GM18861 (cell line): ENCODE measurements at regions not wholly inside any gene's neighbourhood (a gene's known extent, or its start where the extent isn't known, plus 50 kb on each side); places are given as distances from the start of the nearest gene placed in this dataset.

Experiments
- ATAC-seq: cut with Tn5 transposase; IDR thresholded peaks from one replicate; pipeline ENCODE4 v1.9.1; 2021; ENCODE audit not compliant: unreplicated experiment

DNA sequence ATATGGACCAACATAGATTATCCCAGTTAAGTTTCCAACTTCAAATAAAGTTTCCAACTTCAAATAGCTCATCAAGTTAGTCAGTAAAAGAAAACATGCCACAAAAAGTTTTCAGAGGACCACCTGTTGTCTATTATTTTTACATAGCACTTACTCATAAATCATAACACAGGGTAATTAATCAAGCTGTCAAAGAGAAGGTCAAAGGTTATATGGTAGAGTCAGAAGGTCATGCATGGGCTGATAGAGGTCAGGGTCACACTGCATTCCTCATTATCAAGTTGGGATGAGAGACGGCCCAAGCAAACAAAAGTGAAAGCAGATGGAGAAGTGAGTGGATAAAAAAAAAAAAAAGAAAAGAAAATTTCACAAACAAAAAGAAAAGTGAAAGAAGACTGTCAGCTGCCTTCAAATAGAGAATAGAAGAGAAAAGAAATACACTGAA, 145.5 kb upstream of the POU5F2 start:
- no peak for ATAC-seq

GRCh38 chr5:93886098-93886806, 144.9 kb upstream of the POU5F2 start:
- ATAC-seq: no peak

- no peak for ATAC-seq
Measured at GRCh38 chr5:93884254-93884653, 142.9 kb upstream of the POU5F2 start.

DNA sequence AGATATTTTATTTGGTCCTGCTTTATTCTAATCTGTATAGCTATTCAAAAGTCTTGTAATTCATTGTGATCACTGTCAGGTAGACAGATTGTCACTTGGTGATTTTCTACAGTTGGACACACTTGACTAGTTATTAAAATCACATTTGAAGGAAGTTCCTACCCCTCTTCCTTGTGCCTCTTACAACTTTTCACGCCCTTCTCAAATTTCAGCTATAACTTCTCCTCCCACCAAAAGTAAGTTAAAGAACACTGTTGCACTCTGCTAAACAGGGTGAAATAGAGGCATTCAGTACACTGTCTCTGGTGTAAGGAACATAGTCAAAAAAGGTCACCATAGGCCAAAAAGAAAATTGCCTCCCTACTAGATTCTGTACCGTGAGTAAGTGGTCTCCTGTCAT, 142.1 kb upstream of the POU5F2 start:
- no peak for ATAC-seq

- ATAC-seq: no peak
Measured at GRCh38 chr5:93875693-93876092, 134.3 kb upstream of the POU5F2 start.

GRCh38 chr5:93874491-93874890, 133.1 kb upstream of the POU5F2 start:
- peak; percentile 53 for ATAC-seq

DNA sequence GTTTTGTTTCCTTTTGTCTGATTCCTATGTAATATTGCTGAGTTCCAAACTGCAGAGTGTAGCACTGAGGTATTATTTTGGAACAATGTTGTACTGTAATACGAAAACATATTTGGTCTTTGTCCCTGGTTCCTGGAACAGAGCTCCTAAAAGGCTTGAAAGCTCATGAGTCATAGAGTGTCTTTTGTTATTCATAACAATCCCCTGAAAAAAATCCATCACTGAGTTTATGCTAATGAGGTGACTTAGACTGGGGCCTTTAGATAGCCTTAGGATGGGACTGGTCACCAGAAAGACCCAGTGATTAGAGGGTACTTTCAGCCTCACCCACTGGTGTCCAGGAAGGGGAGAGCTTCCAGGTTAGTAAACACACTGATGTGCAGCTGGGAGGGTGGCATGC, 132.7 kb upstream of the POU5F2 start:
- ATAC-seq: peak; percentile 74

GRCh38 chr5:93873211-93873736, 131.9 kb upstream of the POU5F2 start:
- ATAC-seq: no peak

DNA sequence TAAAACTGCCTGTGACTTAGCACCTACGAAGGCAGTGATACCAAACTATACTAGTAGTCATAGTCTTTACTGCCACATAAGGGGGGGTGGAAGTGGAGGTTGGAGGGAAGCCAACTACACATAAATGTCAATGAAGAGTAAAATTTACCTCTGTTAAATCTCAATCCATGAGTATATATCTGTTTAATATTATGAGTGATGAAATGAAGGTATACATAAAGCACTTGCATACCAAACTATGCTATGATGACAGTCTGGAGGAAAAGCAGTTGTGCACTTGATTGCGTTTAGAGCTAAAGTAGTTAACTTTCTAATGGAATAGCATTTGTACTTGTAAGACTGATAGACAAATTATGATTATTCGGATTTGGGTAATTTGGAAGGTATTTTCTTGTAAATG, 129.2 kb upstream of the POU5F2 start:
- no peak for ATAC-seq

DNA sequence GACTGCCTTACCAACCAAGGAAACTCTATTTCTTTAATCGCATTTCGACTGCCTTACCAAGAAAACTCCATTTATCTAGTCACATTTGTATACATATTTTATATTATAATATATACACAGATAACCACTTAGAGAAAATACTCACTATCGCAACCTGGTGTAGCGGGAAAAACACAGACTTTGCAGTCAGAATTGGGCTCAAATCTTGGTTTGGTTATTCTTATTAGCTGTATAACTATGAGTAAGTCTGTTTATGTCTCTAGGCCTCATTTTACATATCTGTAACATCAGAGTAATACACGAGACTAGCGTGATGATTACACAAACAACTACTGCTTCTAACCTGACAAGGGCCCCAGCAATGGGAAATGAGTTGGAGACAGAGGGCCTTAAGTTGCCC, 127.5 kb upstream of the POU5F2 start:
- ATAC-seq: no peak

DNA sequence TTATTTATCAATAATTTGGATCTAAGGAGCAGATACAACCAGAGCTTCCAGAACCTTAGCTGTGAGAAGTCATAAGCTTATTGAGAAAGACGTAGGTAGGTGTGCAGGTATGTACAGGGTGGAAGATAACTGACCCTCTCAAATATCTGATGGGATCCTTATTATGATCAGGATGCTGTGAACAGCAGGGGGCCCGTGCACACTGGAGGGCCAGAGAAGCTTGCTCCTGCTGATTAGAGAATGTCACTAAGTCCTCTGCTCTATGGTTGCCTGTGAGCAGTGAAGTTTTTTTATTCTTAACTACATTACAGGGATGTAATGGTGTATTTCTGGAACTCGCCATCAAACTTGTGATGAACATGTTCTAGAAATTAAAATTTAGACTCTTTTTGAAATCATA, 108.9 kb upstream of the POU5F2 start:
- no peak for ATAC-seq

- no peak for ATAC-seq
Measured at GRCh38 chr5:93845376-93845775, 104.0 kb upstream of the POU5F2 start.

- ATAC-seq: no peak
Measured at GRCh38 chr5:93831449-93831848, 90.0 kb upstream of the POU5F2 start.

- ATAC-seq: no peak
Measured at GRCh38 chr5:93830893-93831292, 89.5 kb upstream of the POU5F2 start.

DNA sequence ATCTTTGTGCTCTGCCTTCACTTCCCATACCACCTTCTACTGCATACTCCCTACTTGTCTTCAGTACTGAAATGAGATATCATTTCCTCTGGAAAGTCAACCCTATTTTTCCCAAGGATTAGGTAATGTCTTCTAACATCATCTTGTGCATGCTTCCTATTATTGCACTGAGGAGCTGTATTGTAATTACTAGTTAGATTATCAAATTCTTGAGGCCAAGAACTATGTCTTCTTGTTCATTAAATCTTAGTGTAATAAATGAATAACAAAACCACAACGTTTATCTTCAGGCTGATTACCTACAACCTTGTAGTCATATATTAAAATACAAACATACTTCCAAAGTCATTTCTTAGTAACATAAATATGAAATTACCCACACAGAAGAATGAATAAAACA, 87.9 kb upstream of the POU5F2 start:
- ATAC-seq: no peak

- no peak for ATAC-seq
Measured at GRCh38 chr5:93821891-93822415, 80.6 kb upstream of the POU5F2 start.

- no peak for ATAC-seq
Measured at GRCh38 chr5:93819668-93820067, 78.3 kb upstream of the POU5F2 start.

GRCh38 chr5:93810780-93811179, 69.4 kb upstream of the POU5F2 start:
- no peak for ATAC-seq

DNA sequence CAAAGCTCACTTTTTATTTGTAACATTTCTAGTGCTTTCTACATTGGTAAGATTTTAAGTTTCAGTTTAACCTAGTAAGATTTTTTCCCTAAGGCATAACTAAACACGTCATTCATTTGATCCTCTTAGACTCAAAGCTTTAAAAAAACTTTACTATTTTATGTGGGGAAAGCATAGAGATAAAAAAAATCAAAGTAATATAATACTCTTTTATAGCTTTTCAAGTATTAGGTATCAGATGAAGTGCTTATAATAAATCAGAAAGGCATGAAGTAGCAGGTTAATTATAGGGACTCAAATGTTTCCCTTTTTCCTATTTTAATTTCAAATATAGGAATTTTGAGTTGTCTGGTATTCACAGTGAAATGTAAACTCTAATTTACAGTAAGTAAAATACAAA, 68.0 kb upstream of the POU5F2 start:
- ATAC-seq: no peak

- ATAC-seq: no peak
Measured at GRCh38 chr5:93807846-93808245, 66.4 kb upstream of the POU5F2 start.

GRCh38 chr5:93805616-93806379, 64.4 kb upstream of the POU5F2 start:
- ATAC-seq: no peak
